ENCODE measurements at regions not wholly inside any gene's neighbourhood (a gene's known extent, or its start where the extent isn't known, plus 50 kb on each side); places are given as distances from the start of the nearest gene placed in this dataset.
"Not testable (repeated sequence)": the region's sequence is repeated elsewhere in the genome, so short reads cannot be mapped to it uniquely, and the experiment has no call there.

GRCh38 chr3:82128271-82128670, 366.8 kb upstream of the GBE1 start:
- no peak for DNase-seq (ENCODE audit: extremely low read depth in 1 of 2, low read depth in 1 of 2)

GRCh38 chr3:82122554-82123345, 361.3 kb upstream of the GBE1 start:
- DNase-seq (ENCODE audit: extremely low read depth in 1 of 2, low read depth in 1 of 2): no peak

GRCh38 chr3:82114589-82114988, 353.1 kb upstream of the GBE1 start:
- no peak for DNase-seq (ENCODE audit: extremely low read depth in 1 of 2, low read depth in 1 of 2)

GRCh38 chr3:82110721-82111120, 349.3 kb upstream of the GBE1 start:
- DNase-seq (ENCODE audit: extremely low read depth in 1 of 2, low read depth in 1 of 2): not testable (repeated sequence)

- no peak for DNase-seq (ENCODE audit: extremely low read depth in 1 of 2, low read depth in 1 of 2)
Observed at GRCh38 chr3:82103241-82103640, 341.8 kb upstream of the GBE1 start.

- no peak for DNase-seq (ENCODE audit: extremely low read depth in 1 of 2, low read depth in 1 of 2)
Observed at GRCh38 chr3:82100378-82100777, 338.9 kb upstream of the GBE1 start.

- DNase-seq (ENCODE audit: extremely low read depth in 1 of 2, low read depth in 1 of 2): no peak
Observed at GRCh38 chr3:82093641-82094040, 332.2 kb upstream of the GBE1 start.

- DNase-seq (ENCODE audit: extremely low read depth in 1 of 2, low read depth in 1 of 2): no peak
Observed at GRCh38 chr3:82088749-82089148, 327.3 kb upstream of the GBE1 start.

- no peak for DNase-seq (ENCODE audit: extremely low read depth in 1 of 2, low read depth in 1 of 2)
Observed at GRCh38 chr3:82087958-82088357, 326.5 kb upstream of the GBE1 start.

- DNase-seq (ENCODE audit: extremely low read depth in 1 of 2, low read depth in 1 of 2): no peak
Observed at GRCh38 chr3:82085851-82086475, 324.5 kb upstream of the GBE1 start.

- no peak for DNase-seq (ENCODE audit: extremely low read depth in 1 of 2, low read depth in 1 of 2)
Observed at GRCh38 chr3:82085356-82085755, 323.9 kb upstream of the GBE1 start.

- DNase-seq (ENCODE audit: extremely low read depth in 1 of 2, low read depth in 1 of 2): no peak
Observed at GRCh38 chr3:82084824-82085223, 323.4 kb upstream of the GBE1 start.

- DNase-seq (ENCODE audit: extremely low read depth in 1 of 2, low read depth in 1 of 2): no peak
Observed at GRCh38 chr3:82082796-82083195, 321.4 kb upstream of the GBE1 start.

- DNase-seq (ENCODE audit: extremely low read depth in 1 of 2, low read depth in 1 of 2): no peak
Observed at GRCh38 chr3:82081351-82081750, 319.9 kb upstream of the GBE1 start.

GRCh38 chr3:82080792-82081191, 319.3 kb upstream of the GBE1 start:
- DNase-seq (ENCODE audit: extremely low read depth in 1 of 2, low read depth in 1 of 2): no peak

- DNase-seq (ENCODE audit: extremely low read depth in 1 of 2, low read depth in 1 of 2): no peak
Observed at GRCh38 chr3:82080261-82080660, 318.8 kb upstream of the GBE1 start.

- DNase-seq (ENCODE audit: extremely low read depth in 1 of 2, low read depth in 1 of 2): no peak
Observed at GRCh38 chr3:82079335-82079890, 318.0 kb upstream of the GBE1 start.

GRCh38 chr3:82078246-82078645, 316.8 kb upstream of the GBE1 start:
- no peak for DNase-seq (ENCODE audit: extremely low read depth in 1 of 2, low read depth in 1 of 2)

- no peak for DNase-seq (ENCODE audit: extremely low read depth in 1 of 2, low read depth in 1 of 2)
Observed at GRCh38 chr3:82067420-82067819, 306.0 kb upstream of the GBE1 start.

GRCh38 chr3:82058809-82059208, 297.4 kb upstream of the GBE1 start:
- DNase-seq (ENCODE audit: extremely low read depth in 1 of 2, low read depth in 1 of 2): no peak

GRCh38 chr3:82055792-82056191, 294.3 kb upstream of the GBE1 start:
- no peak for DNase-seq (ENCODE audit: extremely low read depth in 1 of 2, low read depth in 1 of 2)

- no peak for DNase-seq (ENCODE audit: extremely low read depth in 1 of 2, low read depth in 1 of 2)
Observed at GRCh38 chr3:82054849-82055248, 293.4 kb upstream of the GBE1 start.
